Calu3 (cell line): ENCODE measurements at regions not wholly inside any gene's neighbourhood (a gene's known extent, or its start where the extent isn't known, plus 50 kb on each side); places are given as distances from the start of the nearest gene placed in this dataset.

ENCODE experiments used
- BruUV-seq: library from RNA; stranded (reverse); fragments of 400-500 nt; replicated peaks from 2 replicates; lab custom pipeline; 2021; lab: Mats Ljungman, UMichigan
- CTCF ChIA-PET: fragments of 300-600 bp; sonication (Branson Sonifier 250); formaldehyde crosslinking; loops from one replicate; lab custom pipeline; 2022; ENCODE audit warnings: antibody characterized with exemption; lab: Charles Lee
- DNase-seq: peaks from one replicate; pipeline ENCODE4 v3.0.0; 2022
- H3K27ac Mint-ChIP-seq: one replicate; pipeline ENCODE4 v1.8.0; 2022; ENCODE audit warnings: mixed read lengths; ENCODE audit not compliant: unreplicated experiment
- H3K27me3 Mint-ChIP-seq: one replicate; pipeline ENCODE4 v1.8.0; 2022; ENCODE audit warnings: mixed read lengths; ENCODE audit not compliant: unreplicated experiment
- H3K36me3 Mint-ChIP-seq: one replicate; pipeline ENCODE4 v1.8.0; 2022; ENCODE audit warnings: mild to moderate bottlenecking, moderate library complexity, mixed read lengths; ENCODE audit not compliant: insufficient read depth, unreplicated experiment
- H3K4me1 Mint-ChIP-seq: one replicate; pipeline ENCODE4 v1.8.0; 2022; ENCODE audit warnings: mild to moderate bottlenecking, low read depth, mixed read lengths; ENCODE audit not compliant: unreplicated experiment
- H3K4me3 Mint-ChIP-seq: one replicate; pipeline ENCODE4 v1.8.0; 2022; ENCODE audit warnings: mild to moderate bottlenecking, low read depth, moderate library complexity, mixed read lengths; ENCODE audit not compliant: unreplicated experiment
- H3K9me3 Mint-ChIP-seq: one replicate; pipeline ENCODE4 v1.8.0; 2022; ENCODE audit warnings: low read depth, mixed read lengths; ENCODE audit not compliant: unreplicated experiment
- intact Hi-C: fragments of 100-400 bp; cut with micrococcal nuclease; formaldehyde crosslinking; loops from one replicate; pipeline ENCODE4 v1.10.0; 2022; ENCODE audit not compliant: unreplicated experiment
- TF ChIP-seq, protein P1 (sequence below): fragments of 200-600 bp; IDR thresholded peaks from one replicate; pipeline ENCODE4 v1.8.0; 2022; ENCODE audit warnings: antibody characterized with exemption; ENCODE audit not compliant: unreplicated experiment

DNA sequence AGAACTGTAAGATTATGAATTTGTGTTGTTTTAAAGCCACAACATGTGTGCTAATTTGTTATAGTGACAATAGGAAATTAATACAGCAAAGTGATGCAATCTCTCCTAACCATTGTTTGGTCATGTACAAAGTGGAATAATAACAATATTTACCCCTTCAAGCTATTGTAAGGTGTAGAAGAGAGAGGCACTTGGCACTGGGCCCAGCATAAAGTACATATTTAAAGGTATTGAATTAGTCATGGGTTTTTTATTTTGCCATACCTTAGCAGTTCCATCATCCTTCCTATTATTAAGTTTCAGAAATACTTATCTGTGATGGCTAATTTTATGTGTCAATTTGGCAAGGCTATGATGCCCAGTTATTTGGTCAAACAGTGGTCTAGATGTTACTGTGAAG, 322.4 kb upstream of the TSHZ2 start:
- DNase-seq, result no peak
- CTCF ChIA-PET, result no interaction called here
- peaks cover 15% of the 10 kb centered on the region for H3K9me3 Mint-ChIP-seq
- TF ChIP-seq, protein P1, sequence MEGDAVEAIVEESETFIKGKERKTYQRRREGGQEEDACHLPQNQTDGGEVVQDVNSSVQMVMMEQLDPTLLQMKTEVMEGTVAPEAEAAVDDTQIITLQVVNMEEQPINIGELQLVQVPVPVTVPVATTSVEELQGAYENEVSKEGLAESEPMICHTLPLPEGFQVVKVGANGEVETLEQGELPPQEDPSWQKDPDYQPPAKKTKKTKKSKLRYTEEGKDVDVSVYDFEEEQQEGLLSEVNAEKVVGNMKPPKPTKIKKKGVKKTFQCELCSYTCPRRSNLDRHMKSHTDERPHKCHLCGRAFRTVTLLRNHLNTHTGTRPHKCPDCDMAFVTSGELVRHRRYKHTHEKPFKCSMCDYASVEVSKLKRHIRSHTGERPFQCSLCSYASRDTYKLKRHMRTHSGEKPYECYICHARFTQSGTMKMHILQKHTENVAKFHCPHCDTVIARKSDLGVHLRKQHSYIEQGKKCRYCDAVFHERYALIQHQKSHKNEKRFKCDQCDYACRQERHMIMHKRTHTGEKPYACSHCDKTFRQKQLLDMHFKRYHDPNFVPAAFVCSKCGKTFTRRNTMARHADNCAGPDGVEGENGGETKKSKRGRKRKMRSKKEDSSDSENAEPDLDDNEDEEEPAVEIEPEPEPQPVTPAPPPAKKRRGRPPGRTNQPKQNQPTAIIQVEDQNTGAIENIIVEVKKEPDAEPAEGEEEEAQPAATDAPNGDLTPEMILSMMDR, result no peak
- H3K36me3 Mint-ChIP-seq, result no peaks in the 10 kb centered on the region
- H3K27me3 Mint-ChIP-seq, result no peaks in the 10 kb centered on the region
- H3K4me3 Mint-ChIP-seq, result no peak overlapping the region
- H3K4me1 Mint-ChIP-seq, result no peaks in the 10 kb centered on the region
- H3K27ac Mint-ChIP-seq, result no peak overlapping the region
- intact Hi-C loops, result no loop called here
- BruUV-seq, result no TSS peak

DNA sequence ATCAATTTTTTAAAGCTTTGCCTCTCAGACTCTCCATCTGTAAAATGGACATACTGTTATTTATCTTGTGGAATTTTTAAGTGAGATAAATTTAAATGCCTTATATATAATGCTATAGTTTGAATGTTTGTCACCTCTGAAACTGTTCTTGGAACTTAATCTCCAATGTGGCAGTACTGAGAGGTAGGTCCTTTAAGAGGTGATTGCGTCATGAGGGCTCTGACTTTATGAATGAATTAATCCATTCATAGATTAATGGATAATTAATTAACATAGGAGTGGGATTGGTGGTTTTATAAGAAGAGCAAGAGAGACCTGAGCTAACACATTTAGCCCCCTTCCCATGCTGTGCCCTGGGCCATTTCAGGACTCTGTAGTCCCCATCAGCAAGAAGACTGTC, 326.3 kb upstream of the TSHZ2 start:
- Mint-ChIP-seq H3K27ac (no peak overlapping the region), H3K4me3 (no peak overlapping the region), H3K9me3 (peaks cover 20% of the 10 kb centered on the region), H3K27me3 (no peaks in the 10 kb centered on the region), H3K4me1 (no peaks in the 10 kb centered on the region), H3K36me3 (no peaks in the 10 kb centered on the region)
- CTCF ChIA-PET, result no interaction called here
- TF ChIP-seq, protein P1, result no peak
- intact Hi-C loops, result no loop called here
- no peak for DNase-seq
- no TSS peak for BruUV-seq

DNA sequence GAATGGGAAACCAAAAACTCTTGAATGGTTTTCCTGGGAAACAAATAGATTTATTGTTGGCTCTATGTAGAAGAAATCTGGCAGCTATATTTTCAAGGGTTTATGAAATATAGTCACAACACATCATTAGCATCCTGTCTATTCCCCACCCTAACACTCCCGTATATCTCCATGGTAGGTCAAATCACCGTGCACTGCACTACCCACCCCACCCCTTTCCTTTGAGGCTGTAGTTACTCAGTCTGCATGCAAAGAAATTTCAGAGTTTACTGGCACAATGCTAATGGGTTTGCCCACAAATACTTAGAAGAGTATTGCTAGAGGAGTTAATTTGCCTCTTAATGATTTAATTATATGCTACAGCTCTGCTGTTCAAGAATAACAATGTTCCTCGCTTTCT, 329.1 kb upstream of the TSHZ2 start:
- intact Hi-C loops, result no loop called here
- BruUV-seq, result no TSS peak

DNA sequence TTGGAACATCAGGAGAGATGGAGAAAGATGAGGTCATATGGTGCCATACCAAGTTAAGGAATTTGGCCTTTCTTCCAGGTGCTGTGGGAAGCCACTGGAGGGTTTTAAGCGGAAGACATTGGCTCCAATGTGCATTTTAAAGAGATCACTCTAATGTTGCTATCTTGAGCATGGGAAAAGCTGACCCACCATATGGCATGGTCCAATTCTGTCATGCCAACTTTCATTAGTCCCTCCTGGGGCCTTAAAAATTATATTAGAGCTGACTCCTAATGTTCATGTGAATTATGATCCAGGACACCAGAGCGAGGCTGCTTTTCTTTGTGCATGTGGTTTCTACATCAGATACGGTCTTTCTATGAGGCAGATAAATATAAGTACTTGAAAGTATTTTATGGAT, 335.0 kb upstream of the TSHZ2 start:
- Mint-ChIP-seq H3K27me3 (no peaks in the 10 kb centered on the region), H3K36me3 (no peaks in the 10 kb centered on the region), H3K4me3 (no peak overlapping the region), H3K4me1 (no peaks in the 10 kb centered on the region), H3K9me3 (peaks cover 18% of the 10 kb centered on the region), H3K27ac (no peak overlapping the region)
- CTCF ChIA-PET, result no interaction called here
- BruUV-seq, result no TSS peak
- no peak for DNase-seq
- intact Hi-C loops, result no loop called here
- TF ChIP-seq, protein P1, result no peak

More for the DNA sequence above, 329.1 kb upstream of the TSHZ2 start:
- Mint-ChIP-seq H3K4me1 (no peaks in the 10 kb centered on the region), H3K36me3 (no peaks in the 10 kb centered on the region), H3K27ac (no peak overlapping the region), H3K9me3 (peaks cover 12% of the 10 kb centered on the region), H3K4me3 (no peak overlapping the region), H3K27me3 (no peaks in the 10 kb centered on the region)
- DNase-seq, result no peak
- TF ChIP-seq, protein P1, result no peak
- CTCF ChIA-PET, result no interaction called here
